ENCODE measurements at regions not wholly inside any gene's neighbourhood (a gene's known extent, or its start where the extent isn't known, plus 50 kb on each side); places are given as distances from the start of the nearest gene placed in this dataset.

GRCh38 chr6:30806581-30807183 lies 62.3 kb upstream of the IER3 start:
- no peak for DNase-seq

DNA sequence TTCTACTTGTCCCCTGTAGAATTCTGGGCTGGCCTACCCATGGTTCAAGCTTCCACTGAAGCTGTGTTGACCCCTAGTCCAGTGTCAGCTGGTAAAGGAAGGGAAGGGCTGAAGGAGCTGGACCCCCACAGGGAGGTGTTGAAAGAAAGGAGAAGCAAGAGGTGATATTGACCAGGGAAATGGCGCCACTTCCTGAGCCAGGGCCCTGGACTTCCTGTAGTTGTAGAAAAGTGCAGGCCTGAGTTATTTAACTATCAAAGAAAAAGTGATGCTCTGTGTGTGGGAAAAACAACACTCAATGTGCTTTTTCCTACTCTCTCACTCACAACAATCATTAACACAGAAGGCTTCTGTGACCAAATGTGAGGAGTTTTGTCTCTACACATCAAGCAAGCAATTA lies 60.0 kb upstream of the IER3 start:
- no peak for DNase-seq

DNA sequence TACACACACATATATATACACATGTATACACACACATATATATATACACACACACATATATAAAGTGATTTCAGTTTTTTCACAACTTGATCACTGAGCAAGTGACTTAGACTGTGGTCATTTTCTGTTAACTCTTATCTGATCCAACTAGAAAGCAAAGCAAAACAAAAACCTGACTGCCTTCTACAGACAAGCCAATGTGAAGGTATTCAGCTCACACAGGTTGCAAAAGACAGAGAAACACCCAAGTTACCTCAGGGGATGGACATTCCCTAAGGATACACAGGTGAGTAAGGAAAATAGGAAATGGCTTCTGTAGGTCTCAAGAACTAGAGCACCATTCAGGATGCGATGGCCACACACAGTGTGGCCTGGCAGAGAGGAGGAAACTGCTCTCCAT lies 58.4 kb upstream of the IER3 start:
- DNase-seq: no peak

GRCh38 chr6:30801950-30802349 lies 57.6 kb upstream of the IER3 start:
- DNase-seq: no peak

DNA sequence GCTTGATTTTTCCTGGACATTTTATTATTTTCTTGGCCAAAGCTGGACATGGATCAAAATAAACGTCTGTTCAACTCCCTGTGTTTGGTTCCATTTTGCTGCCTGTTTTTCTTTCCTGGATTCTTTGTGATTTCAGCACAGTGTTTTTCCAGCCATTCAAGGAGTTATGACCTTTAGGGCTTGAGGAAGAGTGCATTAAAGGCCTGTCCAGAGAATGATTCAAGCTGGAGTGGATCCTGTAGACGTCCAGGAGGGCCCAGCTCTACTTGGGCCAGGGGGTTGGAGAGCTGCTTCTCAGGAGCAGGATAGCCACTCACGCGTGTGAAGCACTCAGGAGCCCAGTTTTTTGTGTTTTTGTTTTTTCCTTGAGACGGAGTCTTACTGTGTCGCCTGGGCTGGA lies 56.5 kb upstream of the IER3 start:
- DNase-seq: no peak

DNA sequence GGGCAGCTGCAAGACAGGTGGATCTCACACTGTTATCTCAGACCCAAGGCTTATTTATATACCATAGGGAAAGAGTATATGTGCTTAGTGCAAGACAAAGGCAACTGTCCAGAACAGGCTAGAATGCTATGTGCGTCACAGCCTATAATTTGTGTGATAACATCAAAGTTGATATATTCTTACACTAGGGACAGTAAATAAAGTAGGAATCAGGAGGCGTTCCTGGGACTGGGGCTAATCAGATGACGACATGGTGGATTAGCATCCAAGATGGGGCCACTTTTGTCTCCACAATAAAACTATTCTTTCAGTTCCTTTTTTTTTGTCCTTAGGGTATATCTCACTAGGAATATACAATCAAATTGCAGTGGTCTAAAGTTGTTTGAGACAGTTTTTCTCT lies 54.9 kb upstream of the IER3 start:
- DNase-seq: no peak

- DNase-seq: no peak
Observed at GRCh38 chr6:30798494-30798893, 54.1 kb upstream of the IER3 start.

DNA sequence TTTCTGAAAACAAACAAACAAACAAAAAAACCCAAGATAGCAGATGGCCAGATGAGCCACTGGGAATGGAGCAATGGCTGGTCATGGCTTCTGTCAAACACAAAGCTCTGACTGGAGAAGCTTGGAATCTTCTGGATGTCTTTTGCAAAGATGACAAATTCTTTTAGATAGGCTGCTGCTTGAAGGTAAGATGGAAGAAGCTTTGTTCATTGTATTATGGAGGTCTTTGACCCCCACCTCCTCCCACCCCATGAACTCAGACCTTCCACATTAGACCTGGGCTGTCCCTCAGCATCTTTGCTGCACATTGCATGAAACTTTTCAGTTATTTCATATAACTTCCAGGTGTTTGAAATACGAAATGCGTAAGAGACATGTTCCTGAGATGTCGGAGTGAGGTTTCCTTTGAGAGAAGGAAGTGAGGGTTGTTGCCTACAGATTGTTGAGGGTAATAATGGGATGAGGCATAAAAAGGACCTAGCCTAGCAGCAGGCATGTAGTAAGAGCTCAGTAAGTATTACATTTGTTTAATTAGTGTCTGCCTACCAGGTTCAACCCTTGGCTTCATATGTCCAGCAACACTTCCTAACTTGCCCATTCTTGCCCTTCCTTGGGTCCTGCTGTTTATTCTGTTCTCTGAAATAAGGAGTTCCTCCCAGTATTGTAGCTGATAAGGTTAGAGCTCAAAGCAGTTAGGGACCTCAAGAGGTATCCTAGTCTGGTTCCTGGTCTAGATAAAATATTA lies 51.4 kb upstream of the IER3 start:
- no peak for DNase-seq
